ENCODE measurements at regions not wholly inside any gene's neighbourhood (a gene's known extent, or its start where the extent isn't known, plus 50 kb on each side); places are given as distances from the start of the nearest gene placed in this dataset.

DNA sequence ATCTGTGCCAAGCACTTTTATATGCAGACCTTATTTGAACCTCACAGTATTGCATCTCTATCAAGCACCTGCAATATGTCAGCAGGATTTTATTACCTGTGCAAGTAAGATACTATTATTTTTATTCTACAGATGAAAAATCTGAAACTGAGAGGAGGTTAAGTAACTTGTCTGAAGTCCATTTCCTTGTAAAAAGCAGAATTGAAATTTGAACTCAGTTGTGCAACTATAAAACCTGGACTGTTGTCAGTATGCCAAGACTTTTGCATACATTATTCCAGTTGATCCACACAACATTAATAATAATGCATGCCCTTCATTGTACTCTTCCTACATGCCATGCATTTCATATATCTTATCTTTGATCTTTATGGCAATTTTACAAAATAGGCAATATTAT lies 82.2 kb upstream of the BRINP1 start:
- H3K9ac ChIP-seq (ENCODE audit: low read depth in 1 of 2, low read length in 2 of 2) = no peak overlapping the region
- H3K36me3 ChIP-seq (ENCODE audit: control insufficient read depth in 4 of 4, insufficient read depth in 3 of 4, low read depth in 1 of 4, low read length in 3 of 4) = no peaks in the 10 kb centered on the region
- TF ChIP-seq HNF4A (conservative IDR thresholded peaks at IDR 0.05) = peak; percentile 82 to 88
- TF ChIP-seq HNF4G (IDR thresholded peaks at IDR 0.05) = peak; percentile 14
- TF ChIP-seq RXRA (IDR thresholded peaks at IDR 0.05) = peak in 1 of 2 donors; percentile 17
- TF ChIP-seq FOXA1 (IDR thresholded peaks at IDR 0.05) = no peak
- H3K4me3 ChIP-seq (ENCODE audit: low read depth in 1 of 3, low read length in 3 of 3) = no peak overlapping the region
- H3K27ac ChIP-seq (ENCODE audit: low read depth in 1 of 2, low read length in 2 of 2) = no peak overlapping the region
- no peaks in the 10 kb centered on the region for H3K9me3 ChIP-seq (ENCODE audit: control insufficient read depth in 4 of 4, low read length in 3 of 4)
- no peak for DNase-seq (ENCODE audit: low spot score)
- no peaks in the 10 kb centered on the region for H3K27me3 ChIP-seq (ENCODE audit: control insufficient read depth in 4 of 4, insufficient read depth in 4 of 4, low read length in 3 of 4)
- peaks cover 0 to 9% (median 6%) of the 10 kb centered on the region in 4 donors for H3K4me1 ChIP-seq (ENCODE audit: control insufficient read depth in 4 of 4, insufficient read depth in 4 of 4, low read length in 3 of 4)

DNA sequence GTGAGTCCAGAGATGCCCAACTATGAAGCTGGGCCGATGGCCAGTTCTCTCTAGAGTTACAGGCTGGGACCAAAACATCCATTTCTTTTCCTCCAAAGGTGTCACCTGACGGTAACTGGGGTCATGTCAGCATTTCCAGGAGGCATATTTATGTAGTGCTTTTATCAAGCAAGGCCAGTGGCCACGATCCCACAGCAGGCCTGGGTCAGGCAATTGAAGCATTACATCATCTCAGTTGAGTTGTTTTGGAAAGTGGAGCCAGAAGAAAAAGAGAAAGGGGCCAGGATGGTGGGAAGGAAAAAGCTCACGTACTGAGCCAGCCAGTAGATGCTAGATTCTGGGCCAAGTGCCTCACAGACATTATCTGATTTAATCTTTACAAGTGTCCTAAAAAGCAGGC lies 73.9 kb upstream of the BRINP1 start:
- TF ChIP-seq, protein P1, sequence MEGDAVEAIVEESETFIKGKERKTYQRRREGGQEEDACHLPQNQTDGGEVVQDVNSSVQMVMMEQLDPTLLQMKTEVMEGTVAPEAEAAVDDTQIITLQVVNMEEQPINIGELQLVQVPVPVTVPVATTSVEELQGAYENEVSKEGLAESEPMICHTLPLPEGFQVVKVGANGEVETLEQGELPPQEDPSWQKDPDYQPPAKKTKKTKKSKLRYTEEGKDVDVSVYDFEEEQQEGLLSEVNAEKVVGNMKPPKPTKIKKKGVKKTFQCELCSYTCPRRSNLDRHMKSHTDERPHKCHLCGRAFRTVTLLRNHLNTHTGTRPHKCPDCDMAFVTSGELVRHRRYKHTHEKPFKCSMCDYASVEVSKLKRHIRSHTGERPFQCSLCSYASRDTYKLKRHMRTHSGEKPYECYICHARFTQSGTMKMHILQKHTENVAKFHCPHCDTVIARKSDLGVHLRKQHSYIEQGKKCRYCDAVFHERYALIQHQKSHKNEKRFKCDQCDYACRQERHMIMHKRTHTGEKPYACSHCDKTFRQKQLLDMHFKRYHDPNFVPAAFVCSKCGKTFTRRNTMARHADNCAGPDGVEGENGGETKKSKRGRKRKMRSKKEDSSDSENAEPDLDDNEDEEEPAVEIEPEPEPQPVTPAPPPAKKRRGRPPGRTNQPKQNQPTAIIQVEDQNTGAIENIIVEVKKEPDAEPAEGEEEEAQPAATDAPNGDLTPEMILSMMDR (IDR thresholded peaks at IDR 0.05; ENCODE audit: low read depth, low read length, missing input control) = no peak
- TF ChIP-seq FOXA1 (IDR thresholded peaks at IDR 0.05) (no peak), GABPA (IDR thresholded peaks at IDR 0.05 in 1 of 2, conservative IDR thresholded peaks at IDR 0.05 in 1 of 2) (no peak), HNF4A (conservative IDR thresholded peaks at IDR 0.05) (no peak), RAD21 (IDR thresholded peaks at IDR 0.05) (no peak), EGR1 (IDR thresholded peaks at IDR 0.05; ENCODE audit: low read depth in 2 of 2) (no peak), NR2F2 (IDR thresholded peaks at IDR 0.05) (no peak), RXRA (IDR thresholded peaks at IDR 0.05) (no peak), HNF4G (IDR thresholded peaks at IDR 0.05) (no peak), YY1 (IDR thresholded peaks at IDR 0.05) (no peak), TAF1 (conservative IDR thresholded peaks at IDR 0.05) (no peak)
- TF ChIP-seq, protein P2, sequence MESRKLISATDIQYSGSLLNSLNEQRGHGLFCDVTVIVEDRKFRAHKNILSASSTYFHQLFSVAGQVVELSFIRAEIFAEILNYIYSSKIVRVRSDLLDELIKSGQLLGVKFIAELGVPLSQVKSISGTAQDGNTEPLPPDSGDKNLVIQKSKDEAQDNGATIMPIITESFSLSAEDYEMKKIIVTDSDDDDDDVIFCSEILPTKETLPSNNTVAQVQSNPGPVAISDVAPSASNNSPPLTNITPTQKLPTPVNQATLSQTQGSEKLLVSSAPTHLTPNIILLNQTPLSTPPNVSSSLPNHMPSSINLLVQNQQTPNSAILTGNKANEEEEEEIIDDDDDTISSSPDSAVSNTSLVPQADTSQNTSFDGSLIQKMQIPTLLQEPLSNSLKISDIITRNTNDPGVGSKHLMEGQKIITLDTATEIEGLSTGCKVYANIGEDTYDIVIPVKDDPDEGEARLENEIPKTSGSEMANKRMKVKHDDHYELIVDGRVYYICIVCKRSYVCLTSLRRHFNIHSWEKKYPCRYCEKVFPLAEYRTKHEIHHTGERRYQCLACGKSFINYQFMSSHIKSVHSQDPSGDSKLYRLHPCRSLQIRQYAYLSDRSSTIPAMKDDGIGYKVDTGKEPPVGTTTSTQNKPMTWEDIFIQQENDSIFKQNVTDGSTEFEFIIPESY (IDR thresholded peaks at IDR 0.05) = no peak
- TF ChIP-seq, protein P3, sequence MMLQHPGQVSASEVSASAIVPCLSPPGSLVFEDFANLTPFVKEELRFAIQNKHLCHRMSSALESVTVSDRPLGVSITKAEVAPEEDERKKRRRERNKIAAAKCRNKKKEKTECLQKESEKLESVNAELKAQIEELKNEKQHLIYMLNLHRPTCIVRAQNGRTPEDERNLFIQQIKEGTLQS (IDR thresholded peaks at IDR 0.05) = no peak
- TF ChIP-seq, protein P4, sequence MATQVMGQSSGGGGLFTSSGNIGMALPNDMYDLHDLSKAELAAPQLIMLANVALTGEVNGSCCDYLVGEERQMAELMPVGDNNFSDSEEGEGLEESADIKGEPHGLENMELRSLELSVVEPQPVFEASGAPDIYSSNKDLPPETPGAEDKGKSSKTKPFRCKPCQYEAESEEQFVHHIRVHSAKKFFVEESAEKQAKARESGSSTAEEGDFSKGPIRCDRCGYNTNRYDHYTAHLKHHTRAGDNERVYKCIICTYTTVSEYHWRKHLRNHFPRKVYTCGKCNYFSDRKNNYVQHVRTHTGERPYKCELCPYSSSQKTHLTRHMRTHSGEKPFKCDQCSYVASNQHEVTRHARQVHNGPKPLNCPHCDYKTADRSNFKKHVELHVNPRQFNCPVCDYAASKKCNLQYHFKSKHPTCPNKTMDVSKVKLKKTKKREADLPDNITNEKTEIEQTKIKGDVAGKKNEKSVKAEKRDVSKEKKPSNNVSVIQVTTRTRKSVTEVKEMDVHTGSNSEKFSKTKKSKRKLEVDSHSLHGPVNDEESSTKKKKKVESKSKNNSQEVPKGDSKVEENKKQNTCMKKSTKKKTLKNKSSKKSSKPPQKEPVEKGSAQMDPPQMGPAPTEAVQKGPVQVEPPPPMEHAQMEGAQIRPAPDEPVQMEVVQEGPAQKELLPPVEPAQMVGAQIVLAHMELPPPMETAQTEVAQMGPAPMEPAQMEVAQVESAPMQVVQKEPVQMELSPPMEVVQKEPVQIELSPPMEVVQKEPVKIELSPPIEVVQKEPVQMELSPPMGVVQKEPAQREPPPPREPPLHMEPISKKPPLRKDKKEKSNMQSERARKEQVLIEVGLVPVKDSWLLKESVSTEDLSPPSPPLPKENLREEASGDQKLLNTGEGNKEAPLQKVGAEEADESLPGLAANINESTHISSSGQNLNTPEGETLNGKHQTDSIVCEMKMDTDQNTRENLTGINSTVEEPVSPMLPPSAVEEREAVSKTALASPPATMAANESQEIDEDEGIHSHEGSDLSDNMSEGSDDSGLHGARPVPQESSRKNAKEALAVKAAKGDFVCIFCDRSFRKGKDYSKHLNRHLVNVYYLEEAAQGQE (IDR thresholded peaks at IDR 0.05) = no peak
- 61% methylated on average over 4 of the region's 4 CpGs for WGBS
- H3K9ac ChIP-seq (ENCODE audit: low read depth in 1 of 2, low read length in 2 of 2) = no peak overlapping the region
- H3K36me3 ChIP-seq (ENCODE audit: control insufficient read depth in 4 of 4, insufficient read depth in 3 of 4, low read depth in 1 of 4, low read length in 3 of 4) = no peaks in the 10 kb centered on the region
- H3K4me3 ChIP-seq (ENCODE audit: low read depth in 1 of 3, low read length in 3 of 3) = no peak overlapping the region
- no peak overlapping the region for H3K27ac ChIP-seq (ENCODE audit: low read depth in 1 of 2, low read length in 2 of 2)
- peaks cover 0 to 2% (median 0%) of the 10 kb centered on the region in 4 donors for H3K27me3 ChIP-seq (ENCODE audit: control insufficient read depth in 4 of 4, insufficient read depth in 4 of 4, low read length in 3 of 4)
- H3K4me1 ChIP-seq (ENCODE audit: control insufficient read depth in 4 of 4, insufficient read depth in 4 of 4, low read length in 3 of 4) = no peaks in the 10 kb centered on the region
- no peak for DNase-seq (ENCODE audit: low spot score)
- no peaks in the 10 kb centered on the region for H3K9me3 ChIP-seq (ENCODE audit: control insufficient read depth in 4 of 4, low read length in 3 of 4)

All from liver (tissue), 8 donors.